ENCODE measurements at regions not wholly inside any gene's neighbourhood (a gene's known extent, or its start where the extent isn't known, plus 50 kb on each side); places are given as distances from the start of the nearest gene placed in this dataset.

- no peak overlapping the region for H2BK120ac ChIP-seq (replicated peaks; ENCODE audit: low read depth, low read length)
- H3K27ac ChIP-seq (ENCODE audit: low read depth, low read length): no peak overlapping the region
- H3K4me1 ChIP-seq (replicated peaks in 1 of 4; ENCODE audit: control insufficient read depth in 3 of 4, insufficient read depth in 4 of 4, low read length in 3 of 4): peaks cover 0 to 3% (median 0%) of the 10 kb centered on the region in 4 experiments; a peak in 1 of 7 replicates
- ChIA-PET CTCF (ENCODE audit: partially characterized antibody) (interaction anchor here (0.6 to 1.7 kb wide), 4 partner anchors 11 to 363 kb away, joined by 3 to 7 read pairs (median 3); no protein-coding TSS in a partner anchor), POLR2A (ENCODE audit: partially characterized antibody) (interaction anchor here (1.3 kb wide), 1 partner anchor 11 kb away, joined by 3 read pairs; no protein-coding TSS in a partner anchor)
- H2BK20ac ChIP-seq (ENCODE audit: low read length): no peak overlapping the region
- no peaks in the 10 kb centered on the region for H3K79me2 ChIP-seq (ENCODE audit: control insufficient read depth in 1 of 2, insufficient read depth in 2 of 2, low read length in 2 of 2)
- no peak for FAIRE-seq
- no peak overlapping the region for H3K14ac ChIP-seq (ENCODE audit: insufficient read length)
- H3K23ac ChIP-seq (ENCODE audit: insufficient read length): no peak overlapping the region
- H4K20me1 ChIP-seq (replicated peaks in 1 of 2; ENCODE audit: control insufficient read depth in 1 of 2, insufficient read depth in 2 of 2, low read length in 2 of 2): no peaks in the 10 kb centered on the region
- no peak overlapping the region for H2BK15ac ChIP-seq (ENCODE audit: low read length)
- no peak overlapping the region for H3K9ac ChIP-seq (replicated peaks in 1 of 4; ENCODE audit: extremely low read depth in 1 of 4, low read depth in 3 of 4, low read length in 3 of 4)
- H2BK5ac ChIP-seq (ENCODE audit: low read depth, low read length): no peak overlapping the region
- no peak overlapping the region for H3K18ac ChIP-seq (ENCODE audit: extremely low read depth, low read length)
- no peaks in the 10 kb centered on the region for H3K27me3 ChIP-seq (replicated peaks in 1 of 4; ENCODE audit: control insufficient read depth in 3 of 4, extremely low read depth in 1 of 4, insufficient read depth in 3 of 4, low read length in 3 of 4)
- no peak overlapping the region for H4K8ac ChIP-seq (ENCODE audit: extremely low read depth, insufficient read depth, low read length)
- H2AFZ ChIP-seq (ENCODE audit: low read length): no peak overlapping the region
- no peak overlapping the region for H3K4me3 ChIP-seq (ENCODE audit: extremely low read depth in 1 of 4, insufficient read depth in 2 of 4, low read depth in 3 of 4, low read length in 4 of 4)
- no peak overlapping the region for H4K5ac ChIP-seq (ENCODE audit: insufficient read length, low read depth, low read length)
- no peaks in the 10 kb centered on the region for H3K36me3 ChIP-seq (ENCODE audit: control insufficient read depth in 2 of 4, insufficient read depth in 4 of 4, low read length in 3 of 4)
- H3K4me2 ChIP-seq (ENCODE audit: insufficient read depth in 1 of 2, low read depth in 2 of 2, low read length in 2 of 2): no peak overlapping the region
- DNase-seq (ENCODE audit: low read depth in 1 of 2, low spot score in 2 of 2): no peak
- no peak overlapping the region for H2AK5ac ChIP-seq (ENCODE audit: low read depth, low read length)
- WGBS, 2 experiments (ENCODE audit: extremely low coverage in 1 of 2, insufficient coverage in 1 of 2, insufficient read length in 1 of 2, insufficient replicate concordance in 2 of 2, low coverage in 1 of 2, low lambda C conversion rate in 2 of 2, missing lambda C conversion rate in 1 of 2): 75% methylated on average over 4 of the region's 4 CpGs; no CpG with 5 or more reads in 1 of the 2 experiments
- no peaks in the 10 kb centered on the region for H3K79me1 ChIP-seq (ENCODE audit: low read depth, low read length)
- no peaks in the 10 kb centered on the region for H3K9me3 ChIP-seq (ENCODE audit: insufficient read depth in 2 of 2, low read depth in 1 of 2, low read length in 1 of 2)
- H4K91ac ChIP-seq (replicated peaks; ENCODE audit: insufficient read length, low read length): no peak overlapping the region
- no peak overlapping the region for H3K4ac ChIP-seq (replicated peaks; ENCODE audit: insufficient read length, low read depth, low read length)
- no peak overlapping the region for H3K56ac ChIP-seq (replicated peaks; ENCODE audit: insufficient read length, low read depth, low read length)
- no peaks in the 10 kb centered on the region for H3K23me2 ChIP-seq (ENCODE audit: low read depth, low read length)
- no peak overlapping the region for H2BK12ac ChIP-seq (ENCODE audit: low read depth, low read length)
- TF ChIP-seq NRF1 (IDR thresholded peaks at IDR 0.05; ENCODE audit: low read depth, low read length) (no peak), YY1 (IDR thresholded peaks at IDR 0.05; ENCODE audit: low read depth, low read length) (no peak)
Observed at GRCh38 chr4:38313999-38314561, 349.9 kb upstream of the KLF3 start.
